Neural progenitor cell (in vitro differentiated cells): ENCODE measurements at regions not wholly inside any gene's neighbourhood (a gene's known extent, or its start where the extent isn't known, plus 50 kb on each side); places are given as distances from the start of the nearest gene placed in this dataset.
A peak's percentile ranks its signal among the peaks of the same experiment; 100 is the strongest.
"Not testable (repeated sequence)": the region's sequence is repeated elsewhere in the genome, so short reads cannot be mapped to it uniquely, and the experiment has no call there.

Experiments used
- DNase-seq: peaks from one replicate; pipeline ENCODE4 v3.0.0-alpha.2; 2016; ENCODE audit warnings: low spot score
- H2AFZ ChIP-seq: fragments of 200-600 bp; sonication (generic); replicated peaks from 2 replicates; pipeline ENCODE4 v1.6.1; 2016; ENCODE audit warnings: antibody characterized with exemption
- H3F3A ChIP-seq: fragments of 200-600 bp; sonication (generic); 2 replicates; pipeline ENCODE4 v1.6.1; 2016; ENCODE audit warnings: antibody characterized with exemption, low read depth
- H3K27ac ChIP-seq: fragments of 200-600 bp; sonication (generic); 2 replicates; pipeline ENCODE4 v1.5.1; 2016; ENCODE audit warnings: mild to moderate bottlenecking
- H3K27me3 ChIP-seq: fragments of 200-600 bp; sonication (generic); 2 replicates; pipeline ENCODE4 v1.6.1; 2016; ENCODE audit warnings: mild to moderate bottlenecking, moderate library complexity
- H3K36me3 ChIP-seq: fragments of 200-600 bp; sonication (generic); 2 replicates; pipeline ENCODE4 v1.5.1; 2016
- H3K4me1 ChIP-seq: fragments of 200-600 bp; sonication (generic); 2 replicates; pipeline ENCODE4 v1.6.1; 2016; ENCODE audit warnings: mixed run types
- H3K4me2 ChIP-seq: fragments of 200-600 bp; sonication (generic); 2 replicates; pipeline ENCODE4 v1.6.1; 2016
- H3K4me3 ChIP-seq: fragments of 200-600 bp; sonication (generic); 2 replicates; pipeline ENCODE4 v1.5.1; 2016
- H3K79me2 ChIP-seq: fragments of 200-600 bp; sonication (generic); 2 replicates; pipeline ENCODE4 v1.6.1; 2016; ENCODE audit warnings: low read depth
- H3K9ac ChIP-seq: fragments of 200-600 bp; sonication (generic); 2 replicates; pipeline ENCODE4 v1.6.1; 2016
- H3K9me3 ChIP-seq: fragments of 200-600 bp; sonication (generic); 2 replicates; pipeline ENCODE4 v1.5.1; 2016; ENCODE audit warnings: low read depth
- H4K20me1 ChIP-seq: fragments of 200-600 bp; sonication (generic); 2 replicates; pipeline ENCODE4 v1.6.1; 2016; ENCODE audit warnings: low read depth
- H3K27ac Mint-ChIP-seq: 3 replicates; pipeline ENCODE4 v1.8.0; 2021; ENCODE audit warnings: mixed read lengths
- H3K27me3 Mint-ChIP-seq: 2 replicates; pipeline ENCODE4 v1.8.0; 2022; ENCODE audit warnings: low read depth, mild to moderate bottlenecking, inconsistent platforms, moderate library complexity, mixed read lengths; ENCODE audit not compliant: insufficient read depth
- H3K36me3 Mint-ChIP-seq: 3 replicates; pipeline ENCODE4 v1.8.0; 2021; ENCODE audit warnings: mixed read lengths
- H3K4me1 Mint-ChIP-seq: 3 replicates; pipeline ENCODE4 v1.8.0; 2021; ENCODE audit warnings: mixed read lengths
- H3K4me3 Mint-ChIP-seq: 3 replicates; pipeline ENCODE4 v1.8.0; 2021; ENCODE audit warnings: mild to moderate bottlenecking, moderate library complexity, mixed read lengths
- H3K9me3 Mint-ChIP-seq: 3 replicates; pipeline ENCODE4 v1.8.0; 2020; ENCODE audit warnings: mixed read lengths
- EZH2 ChIP-seq: fragments of 200-600 bp; sonication (generic); IDR thresholded peaks from 2 replicates; pipeline ENCODE4 v1.6.1; 2017; ENCODE audit warnings: antibody characterized with exemption, mild to moderate bottlenecking, moderate library complexity
- EZH2phosphoT487 ChIP-seq: fragments of 200-600 bp; sonication (generic); IDR thresholded peaks from 2 replicates; pipeline ENCODE4 v1.6.1; 2017; ENCODE audit warnings: antibody characterized with exemption
- TF ChIP-seq, protein P1 (sequence below): fragments of 200-600 bp; sonication (generic); IDR thresholded peaks from 2 replicates; pipeline ENCODE4 v1.5.1; 2017; ENCODE audit warnings: antibody characterized with exemption, mild to moderate bottlenecking

DNA sequence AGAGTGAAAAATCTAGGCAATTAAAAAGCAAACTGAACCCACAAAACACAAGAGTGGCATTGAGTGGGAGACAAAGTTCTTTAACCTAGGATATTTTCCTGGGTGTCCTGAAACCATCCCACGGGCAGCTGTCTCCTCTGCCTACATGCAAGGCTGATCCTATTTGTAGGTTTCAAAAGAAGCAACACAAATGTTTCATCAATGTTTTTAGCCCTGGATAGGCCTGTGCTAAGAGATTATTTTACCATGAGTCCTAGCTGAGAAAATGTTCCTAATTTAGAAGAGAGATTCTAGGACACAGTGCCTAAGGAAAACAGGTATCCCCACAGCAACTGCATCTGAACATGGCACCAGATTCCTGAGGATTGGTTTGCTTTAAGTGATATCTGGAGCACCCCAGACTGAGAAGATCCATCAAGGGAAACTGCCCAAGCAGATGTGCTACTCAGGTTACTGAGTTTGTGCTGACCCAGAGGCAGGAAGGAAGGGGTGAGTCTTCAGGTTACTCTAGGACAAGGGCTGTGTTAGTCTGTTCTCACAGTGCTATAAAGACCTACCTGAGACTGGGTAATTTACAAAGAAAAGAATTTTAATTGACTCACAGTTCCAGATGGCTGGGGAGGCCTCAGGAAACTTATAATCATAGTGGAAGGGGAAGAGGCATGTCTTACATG is 111.6 kb upstream of the UST start:
- H3K9me3 Mint-ChIP-seq, result peaks cover 6% of the 10 kb centered on the region
- no peaks in the 10 kb centered on the region for H3K36me3 ChIP-seq
- no peak overlapping the region for H3K9ac ChIP-seq
- H3K27me3 Mint-ChIP-seq, result peaks cover 3% of the 10 kb centered on the region
- TF ChIP-seq EZH2, result no peak
- TF ChIP-seq, protein P1, sequence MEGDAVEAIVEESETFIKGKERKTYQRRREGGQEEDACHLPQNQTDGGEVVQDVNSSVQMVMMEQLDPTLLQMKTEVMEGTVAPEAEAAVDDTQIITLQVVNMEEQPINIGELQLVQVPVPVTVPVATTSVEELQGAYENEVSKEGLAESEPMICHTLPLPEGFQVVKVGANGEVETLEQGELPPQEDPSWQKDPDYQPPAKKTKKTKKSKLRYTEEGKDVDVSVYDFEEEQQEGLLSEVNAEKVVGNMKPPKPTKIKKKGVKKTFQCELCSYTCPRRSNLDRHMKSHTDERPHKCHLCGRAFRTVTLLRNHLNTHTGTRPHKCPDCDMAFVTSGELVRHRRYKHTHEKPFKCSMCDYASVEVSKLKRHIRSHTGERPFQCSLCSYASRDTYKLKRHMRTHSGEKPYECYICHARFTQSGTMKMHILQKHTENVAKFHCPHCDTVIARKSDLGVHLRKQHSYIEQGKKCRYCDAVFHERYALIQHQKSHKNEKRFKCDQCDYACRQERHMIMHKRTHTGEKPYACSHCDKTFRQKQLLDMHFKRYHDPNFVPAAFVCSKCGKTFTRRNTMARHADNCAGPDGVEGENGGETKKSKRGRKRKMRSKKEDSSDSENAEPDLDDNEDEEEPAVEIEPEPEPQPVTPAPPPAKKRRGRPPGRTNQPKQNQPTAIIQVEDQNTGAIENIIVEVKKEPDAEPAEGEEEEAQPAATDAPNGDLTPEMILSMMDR, result no peak
- H3K4me3 ChIP-seq, result no peak overlapping the region
- H3K36me3 Mint-ChIP-seq, result no peaks in the 10 kb centered on the region
- no peaks in the 10 kb centered on the region for H3F3A ChIP-seq
- no peak overlapping the region for H3K27ac ChIP-seq
- no peaks in the 10 kb centered on the region for H4K20me1 ChIP-seq
- no peaks in the 10 kb centered on the region for H3K27me3 ChIP-seq
- H3K4me1 Mint-ChIP-seq, result no peaks in the 10 kb centered on the region
- no peaks in the 10 kb centered on the region for H3K9me3 ChIP-seq
- DNase-seq, result no peak
- H3K4me3 Mint-ChIP-seq, result no peak overlapping the region
- H3K4me2 ChIP-seq, result no peak overlapping the region
- H2AFZ ChIP-seq, result peak overlapping the region; percentile 20
- no peaks in the 10 kb centered on the region for H3K4me1 ChIP-seq
- H3K27ac Mint-ChIP-seq, result no peak overlapping the region
- no peaks in the 10 kb centered on the region for H3K79me2 ChIP-seq

DNA sequence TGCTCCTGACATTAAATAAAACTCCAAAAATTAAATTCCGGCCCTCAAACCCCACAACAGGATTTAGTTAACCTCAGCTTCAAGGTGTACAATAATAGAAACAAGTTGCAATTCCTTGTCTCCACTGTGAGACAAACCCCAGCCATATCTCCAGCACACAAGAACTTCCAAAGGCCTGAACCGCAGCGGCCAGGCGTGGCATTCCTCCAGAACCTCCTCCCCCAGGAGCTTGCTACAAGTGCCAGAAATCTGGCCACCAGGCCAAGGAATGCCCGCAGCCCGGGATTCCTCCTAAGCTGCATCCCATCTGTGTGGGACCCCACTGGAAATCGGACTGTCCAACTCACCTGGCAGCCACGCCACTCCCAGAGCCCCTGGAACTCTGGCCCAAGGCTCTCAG is 105.0 kb upstream of the UST start:
- H3K4me3 Mint-ChIP-seq, H3K79me2 ChIP-seq, H3K36me3 ChIP-seq, H3K9ac ChIP-seq, H4K20me1 ChIP-seq, H3K27ac ChIP-seq, H3K36me3 Mint-ChIP-seq, H3K27ac Mint-ChIP-seq, DNase-seq, H3K4me1 ChIP-seq, H3K27me3 Mint-ChIP-seq, H3K27me3 ChIP-seq, H3K9me3 ChIP-seq, H2AFZ ChIP-seq, H3K4me2 ChIP-seq, H3K4me3 ChIP-seq, H3K4me1 Mint-ChIP-seq: not testable (repeated sequence)
- peaks cover 11% of the 10 kb centered on the region for H3K9me3 Mint-ChIP-seq
- H3F3A ChIP-seq, result peaks cover 10% of the 10 kb centered on the region

DNA sequence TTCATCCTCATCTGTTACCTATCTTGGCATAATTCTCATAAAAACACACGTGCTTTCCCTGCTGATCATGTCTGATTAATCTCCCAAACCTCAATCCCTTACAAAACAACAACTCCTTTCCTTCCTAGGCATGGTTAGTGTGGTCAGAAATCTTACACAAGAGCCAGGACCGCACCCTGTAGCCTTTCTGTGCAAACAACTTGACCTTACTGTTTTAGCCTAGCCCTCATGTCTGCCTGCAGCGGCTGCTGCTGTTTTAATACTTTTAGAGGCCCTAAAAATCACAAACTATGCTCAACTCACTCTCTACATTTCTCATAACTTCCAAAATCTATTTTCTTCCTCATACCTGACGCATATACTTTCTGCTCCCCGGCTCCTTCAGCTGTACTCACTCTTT is 103.6 kb upstream of the UST start:
- H3K4me1 Mint-ChIP-seq, H3K4me2 ChIP-seq, H3K36me3 Mint-ChIP-seq, H3K9me3 ChIP-seq, H4K20me1 ChIP-seq, H3K4me3 Mint-ChIP-seq, H2AFZ ChIP-seq, H3K27ac ChIP-seq, DNase-seq, H3K9ac ChIP-seq, H3K4me1 ChIP-seq, H3K27me3 Mint-ChIP-seq, H3K27ac Mint-ChIP-seq, H3K79me2 ChIP-seq, H3K27me3 ChIP-seq, H3K36me3 ChIP-seq, H3K4me3 ChIP-seq: not testable (repeated sequence)
- peaks cover 10% of the 10 kb centered on the region for H3F3A ChIP-seq
- H3K9me3 Mint-ChIP-seq, result peaks cover 15% of the 10 kb centered on the region

DNA sequence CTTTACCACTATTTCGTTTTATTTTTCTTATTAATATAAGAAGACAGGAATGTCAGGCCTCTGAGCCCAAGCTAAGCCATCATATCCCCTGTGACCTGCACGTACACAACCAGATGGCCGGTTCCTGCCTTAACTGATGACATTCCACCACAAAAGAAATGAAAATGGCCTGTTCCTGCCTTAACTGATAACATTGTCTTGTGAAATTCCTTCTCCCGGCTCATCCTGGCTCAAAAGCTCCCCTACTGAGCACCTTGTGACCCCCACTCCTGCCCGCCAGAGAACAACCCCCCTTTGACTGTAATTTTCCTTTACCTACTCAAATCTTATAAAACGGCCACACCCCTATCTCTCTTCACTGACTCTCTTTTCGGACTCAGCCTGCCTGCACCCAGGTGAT is 101.8 kb upstream of the UST start:
- not testable (repeated sequence) for H3K4me3 Mint-ChIP-seq, H3K36me3 ChIP-seq, H3K27me3 Mint-ChIP-seq, H3K27ac ChIP-seq, H3K4me1 Mint-ChIP-seq, DNase-seq, H3K9me3 ChIP-seq, H3K27me3 ChIP-seq, H3K27ac Mint-ChIP-seq, H3K79me2 ChIP-seq, H2AFZ ChIP-seq, H3K9ac ChIP-seq, H3K4me3 ChIP-seq, H3K36me3 Mint-ChIP-seq, H4K20me1 ChIP-seq, H3K4me1 ChIP-seq
- peaks cover 10% of the 10 kb centered on the region for H3F3A ChIP-seq
- peak overlapping the region; percentile 10 for H3K4me2 ChIP-seq
- peaks cover 15% of the 10 kb centered on the region for H3K9me3 Mint-ChIP-seq

DNA sequence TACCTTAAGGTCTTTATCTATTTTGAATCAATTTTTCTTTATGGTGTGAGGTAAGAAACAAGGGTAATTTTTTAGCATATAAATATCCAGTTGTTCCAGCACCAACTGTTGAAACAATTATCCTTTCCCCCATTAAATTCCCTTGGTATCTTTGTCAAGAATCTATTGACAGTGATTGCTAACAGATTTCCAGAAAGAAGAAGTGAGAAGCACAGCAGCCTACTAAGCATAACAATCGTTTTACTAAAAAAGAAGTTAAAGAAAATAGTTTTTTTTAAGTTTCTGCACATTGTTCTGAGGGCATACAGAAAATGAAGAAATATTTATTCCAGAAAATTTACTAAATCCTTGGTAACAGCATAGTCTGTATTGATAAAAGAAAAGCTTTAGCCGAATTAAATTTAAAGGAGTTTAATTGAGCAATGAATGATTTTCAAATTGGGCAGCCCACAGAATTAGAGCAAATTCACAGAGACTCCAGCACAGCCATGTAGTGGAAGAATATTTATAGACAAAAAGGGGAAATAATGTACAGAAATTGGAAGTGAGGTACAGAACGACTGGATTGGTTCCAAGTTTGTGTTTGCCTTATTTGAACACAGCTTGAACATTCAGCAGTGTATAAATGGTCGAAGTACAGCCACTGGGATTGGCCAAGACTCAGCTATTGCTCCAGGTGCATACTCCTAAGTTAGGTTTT is 97.9 kb upstream of the UST start:
- H4K20me1 ChIP-seq, result no peaks in the 10 kb centered on the region
- Mint-ChIP-seq H3K36me3 (peaks cover 4% of the 10 kb centered on the region), H3K27me3 (peaks cover 5% of the 10 kb centered on the region), H3K27ac (no peak overlapping the region), H3K4me3 (no peak overlapping the region), H3K9me3 (peaks cover 33% of the 10 kb centered on the region), H3K4me1 (peaks cover 6% of the 10 kb centered on the region)
- H3K27me3 ChIP-seq, result no peaks in the 10 kb centered on the region
- H3F3A ChIP-seq, result peaks cover 10% of the 10 kb centered on the region
- H3K4me2 ChIP-seq, result no peak overlapping the region
- H3K27ac ChIP-seq, result no peak overlapping the region
- no peak for TF ChIP-seq EZH2phosphoT487
- no peak for TF ChIP-seq EZH2
- TF ChIP-seq, protein P1, result no peak
- no peaks in the 10 kb centered on the region for H3K4me1 ChIP-seq
- H3K9ac ChIP-seq, result no peak overlapping the region
- no peak overlapping the region for H3K4me3 ChIP-seq
- no peak for DNase-seq
- H3K79me2 ChIP-seq, result no peaks in the 10 kb centered on the region
- no peak overlapping the region for H2AFZ ChIP-seq
- peaks cover 20% of the 10 kb centered on the region for H3K9me3 ChIP-seq
- H3K36me3 ChIP-seq, result peaks cover 8% of the 10 kb centered on the region
